OCI-LY7 (cell line): ENCODE measurements at regions not wholly inside any gene's neighbourhood (a gene's known extent, or its start where the extent isn't known, plus 50 kb on each side); places are given as distances from the start of the nearest gene placed in this dataset.
A peak's percentile ranks its signal among the peaks of the same experiment; 100 is the strongest.

Source experiments
- BruUV-seq: library from RNA; stranded (reverse); fragments of 400-500 nt; replicated peaks from 2 replicates; lab custom pipeline; 2021; lab: Mats Ljungman, UMichigan
- CTCF ChIA-PET: fragments of 300-600 bp; sonication (Branson Sonifier 250); formaldehyde crosslinking; loops from one replicate; lab custom pipeline; 2022; ENCODE audit warnings: antibody characterized with exemption; ENCODE audit not compliant: unreplicated experiment; lab: Charles Lee
- POLR2A ChIA-PET: fragments of 300-600 bp; sonication (Branson Sonifier 250); formaldehyde crosslinking; loops from one replicate; lab custom pipeline; 2022; ENCODE audit warnings: antibody characterized with exemption; lab: Charles Lee
- DNase-seq: peaks from one replicate; pipeline ENCODE4 v3.0.0-alpha.2; 2015; ENCODE audit warnings: low spot score
- H2AFZ ChIP-seq: fragments of 200-600 bp; sonication (generic), shearing (Covaris generic); 2 replicates; pipeline ENCODE4 v1.6.1; 2014; ENCODE audit warnings: mild to moderate bottlenecking, antibody characterized with exemption, low read length, moderate library complexity
- H3K27ac ChIP-seq: fragments of 200-600 bp; sonication (generic); 2 replicates; pipeline ENCODE4 v1.5.1; 2014; ENCODE audit warnings: mixed run types, low read depth, mild to moderate bottlenecking, moderate library complexity, low read length, inconsistent platforms; ENCODE audit not compliant: poor library complexity, severe bottlenecking
- H3K36me3 ChIP-seq: fragments of 200-600 bp; sonication (generic); 2 replicates; pipeline ENCODE4 v1.6.1; 2014; ENCODE audit warnings: mild to moderate bottlenecking, antibody characterized with exemption, low read length, moderate library complexity, mixed read lengths; ENCODE audit not compliant: insufficient read depth
- H3K4me1 ChIP-seq: fragments of 200-600 bp; sonication (generic); 2 replicates; pipeline ENCODE4 v1.5.1; 2014; ENCODE audit warnings: mild to moderate bottlenecking, low read length; ENCODE audit not compliant: insufficient read depth, poor library complexity, severe bottlenecking
- H3K4me2 ChIP-seq: fragments of 200-600 bp; sonication (generic); 2 replicates; pipeline ENCODE4 v1.6.1; 2014; ENCODE audit warnings: mild to moderate bottlenecking, low read length
- H3K4me3 ChIP-seq: fragments of 200-600 bp; sonication (generic); 2 replicates; pipeline ENCODE4 v1.5.1; 2014; ENCODE audit warnings: mild to moderate bottlenecking, low read depth, low read length; ENCODE audit not compliant: poor library complexity, severe bottlenecking
- H3K79me2 ChIP-seq: fragments of 200-600 bp; sonication (generic); 2 replicates; pipeline ENCODE4 v1.6.1; 2016; ENCODE audit warnings: low read depth, mild to moderate bottlenecking, low read length, moderate library complexity, mixed read lengths; ENCODE audit not compliant: insufficient read depth
- H3K9me2 ChIP-seq: fragments of 200-600 bp; sonication (generic); 2 replicates; pipeline ENCODE4 v1.6.1; 2016; ENCODE audit warnings: mild to moderate bottlenecking, low read length, mixed read lengths; ENCODE audit not compliant: insufficient read depth
- H3K9me3 ChIP-seq: fragments of 200-600 bp; sonication (generic); 2 replicates; pipeline ENCODE4 v1.6.1; 2014; ENCODE audit warnings: mild to moderate bottlenecking, mixed run types, low read length, mixed read lengths
- H4K20me1 ChIP-seq: fragments of 200-600 bp; sonication (generic); 2 replicates; pipeline ENCODE4 v1.6.1; 2014; ENCODE audit warnings: mild to moderate bottlenecking, antibody characterized with exemption, low read length, moderate library complexity, mixed read lengths; ENCODE audit not compliant: insufficient read depth
- EZH2phosphoT487 ChIP-seq: fragments of 200-600 bp; sonication (generic); IDR thresholded peaks from 2 replicates; pipeline ENCODE4 v1.6.1; 2018; ENCODE audit warnings: low read depth, borderline replicate concordance, mild to moderate bottlenecking, mixed run types, antibody characterized with exemption, low read length, moderate library complexity, mixed read lengths
- intact Hi-C: fragments of 100-400 bp; cut with micrococcal nuclease; formaldehyde crosslinking; loops from one replicate; pipeline ENCODE4 v1.10.0; 2022; ENCODE audit not compliant: unreplicated experiment
- TF ChIP-seq, protein P1 (sequence below): fragments of 200-600 bp; sonication (generic); conservative IDR thresholded peaks from 2 replicates; pipeline ENCODE4 v1.5.1; 2014; ENCODE audit warnings: mild to moderate bottlenecking, antibody characterized with exemption, low read length, moderate library complexity, mixed read lengths

DNA sequence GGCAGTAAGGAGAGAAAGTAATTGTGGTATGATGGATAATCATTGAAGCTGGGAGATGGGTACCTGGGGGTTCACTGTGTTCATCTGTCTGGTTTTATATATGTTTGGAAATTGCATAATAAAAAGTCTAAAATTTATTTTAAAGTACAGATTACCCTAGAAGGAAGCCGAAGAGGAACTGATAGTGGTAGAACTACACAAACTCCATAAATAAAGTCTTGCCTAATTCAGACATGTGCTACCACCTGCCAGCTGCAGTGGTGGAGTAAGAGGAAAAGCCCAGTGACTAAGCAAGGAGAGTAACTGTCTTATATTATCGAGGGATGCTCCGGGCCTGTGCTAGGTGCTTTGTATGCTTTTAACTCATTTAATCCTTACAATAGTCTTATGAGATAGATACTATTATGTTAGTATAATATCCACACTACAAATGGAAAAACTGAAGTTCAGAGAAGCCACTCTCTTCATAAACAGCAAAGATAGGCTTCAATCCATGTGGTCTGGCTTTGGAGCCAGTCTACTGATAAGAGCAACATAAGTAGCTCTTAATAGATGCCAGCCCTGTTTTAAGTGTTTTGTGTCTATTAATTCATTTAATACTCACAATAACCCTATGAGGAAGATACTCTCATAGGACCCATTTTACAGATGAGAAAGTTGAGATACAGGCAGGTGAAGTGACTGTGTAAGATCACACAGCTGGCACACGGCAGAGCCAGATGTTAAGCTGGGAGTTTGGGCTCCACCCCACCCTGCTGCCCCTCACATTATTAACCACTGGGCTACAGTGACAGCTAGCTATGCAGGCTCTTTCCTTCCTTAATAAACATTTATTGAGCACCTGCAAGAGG lies 56.8 kb upstream of the HNRNPU start:
- CTCF ChIA-PET, result interaction anchor here (1.1 kb wide), 1 partner anchor 59 kb away, joined by 3 read pairs; no protein-coding TSS in a partner anchor
- H2AFZ ChIP-seq, result peak overlapping the region; percentile 28

DNA sequence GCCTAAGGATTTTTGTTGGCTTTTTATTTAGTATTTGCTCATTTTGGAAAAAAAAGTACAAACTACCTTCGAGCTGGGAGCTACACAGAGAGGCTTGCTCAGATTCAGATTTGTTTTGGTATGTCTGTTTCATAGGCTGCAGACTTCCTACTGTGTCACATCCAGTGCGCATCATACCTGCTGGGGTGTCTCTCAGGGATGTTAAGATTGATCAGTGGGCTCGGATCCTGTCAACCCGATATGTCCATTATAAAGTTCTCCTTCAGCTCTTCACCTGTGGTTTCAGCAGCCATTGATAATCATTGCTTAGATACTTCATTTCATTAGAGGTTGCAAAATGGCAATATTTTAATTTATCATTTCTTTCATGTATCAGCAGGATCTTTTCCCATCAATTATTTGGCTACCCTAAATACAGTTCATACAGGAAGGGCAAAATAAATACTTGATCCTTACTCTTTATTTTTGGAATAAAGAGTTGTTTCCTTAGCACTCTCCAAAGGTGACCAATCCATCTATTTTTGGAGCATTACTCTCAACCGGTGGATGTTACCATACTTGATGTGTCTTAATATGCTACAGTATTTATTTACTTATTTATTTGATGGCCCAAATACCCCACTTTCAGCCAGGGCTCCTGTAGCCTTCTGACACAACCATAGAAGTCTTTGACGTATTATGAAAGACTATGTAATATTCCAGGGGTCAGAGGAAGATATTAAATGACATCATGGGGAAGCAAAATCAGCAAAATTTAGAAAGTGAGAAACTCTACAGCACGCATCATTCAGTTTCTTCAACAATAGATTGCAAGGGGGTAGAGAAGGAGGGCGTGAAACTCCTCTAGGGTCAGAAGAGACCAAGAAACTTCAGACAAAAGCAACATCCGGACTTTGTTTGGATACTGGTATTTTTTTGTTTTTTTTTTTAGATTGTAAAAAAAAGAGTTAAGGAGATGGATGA lies 55.3 kb upstream of the HNRNPU start:
- peak overlapping the region; percentile 62 for H3K4me3 ChIP-seq
- H3K36me3 ChIP-seq, result no peaks in the 10 kb centered on the region
- no peaks in the 10 kb centered on the region for H4K20me1 ChIP-seq
- H3K79me2 ChIP-seq, result no peaks in the 10 kb centered on the region
- H3K27ac ChIP-seq, result peak overlapping the region; percentile 89
- no TSS peak for BruUV-seq
- ChIA-PET CTCF (no interaction called here), POLR2A (interaction anchor here (0.7 to 1.5 kb wide), 7 partner anchors 41 to 100 kb away, joined by 3 to 11 read pairs (median 4); no protein-coding TSS in a partner anchor)
- peak overlapping the region; percentile 94 for H2AFZ ChIP-seq
- intact Hi-C loops, result loop anchor here (1.0 to 5.0 kb wide), 3 partner anchors 38 to 123 kb away; no protein-coding TSS in a partner anchor
- no peak for TF ChIP-seq EZH2phosphoT487
- H3K4me1 ChIP-seq, result peaks cover 52% of the 10 kb centered on the region
- H3K9me2 ChIP-seq, result no peaks in the 10 kb centered on the region
- peak overlapping the region; percentile 76 for H3K4me2 ChIP-seq
- DNase-seq, result peak; percentile 71
- no peaks in the 10 kb centered on the region for H3K9me3 ChIP-seq

More for the DNA sequence above, 56.8 kb upstream of the HNRNPU start:
- H3K4me2 ChIP-seq, result peak overlapping the region; percentile 76
- POLR2A ChIA-PET, result interaction anchor here (0.5 to 2.3 kb wide), 25 partner anchors 9 to 889 kb away, joined by 3 to 15 read pairs (median 4); partner anchors contain the start of genes COX20 and HNRNPU
- no peaks in the 10 kb centered on the region for H3K36me3 ChIP-seq
- DNase-seq, result peak; percentile 86
- H3K79me2 ChIP-seq, result no peaks in the 10 kb centered on the region
- H3K27ac ChIP-seq, result peak overlapping the region; percentile 89
- peak overlapping the region; percentile 33 for H3K4me3 ChIP-seq
- no peaks in the 10 kb centered on the region for H3K9me2 ChIP-seq
- peaks cover 61% of the 10 kb centered on the region for H3K4me1 ChIP-seq
- BruUV-seq, result no TSS peak
- TF ChIP-seq, protein P1, sequence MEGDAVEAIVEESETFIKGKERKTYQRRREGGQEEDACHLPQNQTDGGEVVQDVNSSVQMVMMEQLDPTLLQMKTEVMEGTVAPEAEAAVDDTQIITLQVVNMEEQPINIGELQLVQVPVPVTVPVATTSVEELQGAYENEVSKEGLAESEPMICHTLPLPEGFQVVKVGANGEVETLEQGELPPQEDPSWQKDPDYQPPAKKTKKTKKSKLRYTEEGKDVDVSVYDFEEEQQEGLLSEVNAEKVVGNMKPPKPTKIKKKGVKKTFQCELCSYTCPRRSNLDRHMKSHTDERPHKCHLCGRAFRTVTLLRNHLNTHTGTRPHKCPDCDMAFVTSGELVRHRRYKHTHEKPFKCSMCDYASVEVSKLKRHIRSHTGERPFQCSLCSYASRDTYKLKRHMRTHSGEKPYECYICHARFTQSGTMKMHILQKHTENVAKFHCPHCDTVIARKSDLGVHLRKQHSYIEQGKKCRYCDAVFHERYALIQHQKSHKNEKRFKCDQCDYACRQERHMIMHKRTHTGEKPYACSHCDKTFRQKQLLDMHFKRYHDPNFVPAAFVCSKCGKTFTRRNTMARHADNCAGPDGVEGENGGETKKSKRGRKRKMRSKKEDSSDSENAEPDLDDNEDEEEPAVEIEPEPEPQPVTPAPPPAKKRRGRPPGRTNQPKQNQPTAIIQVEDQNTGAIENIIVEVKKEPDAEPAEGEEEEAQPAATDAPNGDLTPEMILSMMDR, result no peak
- no peak for TF ChIP-seq EZH2phosphoT487
- H3K9me3 ChIP-seq, result no peaks in the 10 kb centered on the region
- intact Hi-C loops, result loop anchor here (1.0 to 5.0 kb wide), 7 partner anchors 19 to 122 kb away; partner anchors contain the start of genes COX20 and HNRNPU
- no peaks in the 10 kb centered on the region for H4K20me1 ChIP-seq
